GM19238 (cell line): ENCODE measurements at regions not wholly inside any gene's neighbourhood (a gene's known extent, or its start where the extent isn't known, plus 50 kb on each side); places are given as distances from the start of the nearest gene placed in this dataset.
"Not testable (repeated sequence)": the region's sequence is repeated elsewhere in the genome, so short reads cannot be mapped to it uniquely, and the experiment has no call there.

Experiments used
- DNase-seq: peaks from one replicate; pipeline ENCODE4 v3.0.0; 2011; ENCODE audit warnings: low spot score; ENCODE audit not compliant: insufficient read length

- DNase-seq, result no peak
Measured at GRCh38 chr2:41283079-41283775, 764.6 kb upstream of the PKDCC start.

- DNase-seq, result no peak
Measured at GRCh38 chr2:41293491-41293890, 754.3 kb upstream of the PKDCC start.

GRCh38 chr2:41294331-41294730, 753.5 kb upstream of the PKDCC start:
- no peak for DNase-seq

GRCh38 chr2:41313082-41313481, 734.7 kb upstream of the PKDCC start:
- no peak for DNase-seq

GRCh38 chr2:41314511-41315070, 733.2 kb upstream of the PKDCC start:
- DNase-seq, result no peak

- no peak for DNase-seq
Measured at GRCh38 chr2:41319437-41319836, 728.4 kb upstream of the PKDCC start.

GRCh38 chr2:41320491-41320890, 727.3 kb upstream of the PKDCC start:
- no peak for DNase-seq

GRCh38 chr2:41321351-41321750, 726.5 kb upstream of the PKDCC start:
- DNase-seq, result no peak

GRCh38 chr2:41326851-41327250, 721.0 kb upstream of the PKDCC start:
- DNase-seq, result no peak

- no peak for DNase-seq
Measured at GRCh38 chr2:41329040-41329439, 718.8 kb upstream of the PKDCC start.

- DNase-seq, result no peak
Measured at GRCh38 chr2:41334159-41334558, 713.7 kb upstream of the PKDCC start.

GRCh38 chr2:41335573-41335972, 712.2 kb upstream of the PKDCC start:
- DNase-seq, result not testable (repeated sequence)

GRCh38 chr2:41337956-41338355, 709.9 kb upstream of the PKDCC start:
- no peak for DNase-seq

- DNase-seq, result no peak
Measured at GRCh38 chr2:41344529-41344928, 703.3 kb upstream of the PKDCC start.

- no peak for DNase-seq
Measured at GRCh38 chr2:41353060-41353459, 694.8 kb upstream of the PKDCC start.

- no peak for DNase-seq
Measured at GRCh38 chr2:41355794-41356193, 692.0 kb upstream of the PKDCC start.

GRCh38 chr2:41364842-41365241, 683.0 kb upstream of the PKDCC start:
- DNase-seq, result no peak

GRCh38 chr2:41375901-41376300, 671.9 kb upstream of the PKDCC start:
- DNase-seq, result no peak

- DNase-seq, result no peak
Measured at GRCh38 chr2:41377837-41378236, 670.0 kb upstream of the PKDCC start.

GRCh38 chr2:41378420-41378819, 669.4 kb upstream of the PKDCC start:
- no peak for DNase-seq

GRCh38 chr2:41379496-41380221, 668.2 kb upstream of the PKDCC start:
- DNase-seq, result no peak

- no peak for DNase-seq
Measured at GRCh38 chr2:41381701-41382100, 666.1 kb upstream of the PKDCC start.

GRCh38 chr2:41387519-41387918, 660.3 kb upstream of the PKDCC start:
- DNase-seq, result no peak
